GM12875 (cell line): ENCODE measurements at regions not wholly inside any gene's neighbourhood (a gene's known extent, or its start where the extent isn't known, plus 50 kb on each side); places are given as distances from the start of the nearest gene placed in this dataset.
"Not testable (repeated sequence)": the region's sequence is repeated elsewhere in the genome, so short reads cannot be mapped to it uniquely, and the experiment has no call there.

ENCODE experiments used
- H3K4me3 ChIP-seq: one replicate; pipeline ENCODE4 v1.5.1; 2011; ENCODE audit warnings: low read depth, low read length, control low read depth
- CTCF ChIP-seq: IDR thresholded peaks from 2 replicates; pipeline ENCODE4 v1.5.1; 2011; ENCODE audit warnings: low read depth, mild to moderate bottlenecking, control low read depth, inconsistent platforms, low read length, moderate library complexity, borderline replicate concordance; ENCODE audit not compliant: insufficient read depth

- H3K4me3 ChIP-seq: no peak overlapping the region
- no peak for TF ChIP-seq CTCF
Observed at GRCh38 chr21:38081708-38082107, 165.5 kb upstream of the KCNJ6 start.

DNA sequence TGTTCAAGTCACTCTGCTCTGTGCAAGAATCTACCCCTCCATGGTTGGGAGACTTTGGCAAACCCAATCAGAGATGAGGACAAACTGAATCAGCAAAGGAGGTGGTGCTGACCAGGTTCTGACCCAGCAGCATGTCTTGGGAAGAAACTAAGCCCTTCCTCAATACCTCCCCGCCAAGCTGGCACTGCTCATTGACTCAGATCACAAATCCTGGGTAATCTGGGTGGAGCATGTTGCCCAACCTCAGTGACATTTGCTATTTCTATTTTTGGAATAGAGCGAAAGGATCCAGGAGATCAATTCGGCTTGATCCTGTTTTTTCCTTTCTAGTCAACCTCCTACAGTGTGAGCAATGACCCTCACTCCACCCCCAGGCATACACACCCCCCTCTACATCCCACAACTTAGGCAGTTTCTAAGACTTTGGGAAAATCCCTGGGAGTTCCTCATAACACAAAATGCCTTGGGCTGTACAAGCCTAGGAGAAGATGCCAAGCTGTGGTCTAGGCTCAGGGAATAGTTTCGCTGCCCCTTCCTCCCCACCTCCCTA lies 166.8 kb upstream of the KCNJ6 start:
- no peak overlapping the region for H3K4me3 ChIP-seq
- TF ChIP-seq CTCF: no peak

- no peak overlapping the region for H3K4me3 ChIP-seq
- no peak for TF ChIP-seq CTCF
Observed at GRCh38 chr21:38083535-38083934, 167.3 kb upstream of the KCNJ6 start.

DNA sequence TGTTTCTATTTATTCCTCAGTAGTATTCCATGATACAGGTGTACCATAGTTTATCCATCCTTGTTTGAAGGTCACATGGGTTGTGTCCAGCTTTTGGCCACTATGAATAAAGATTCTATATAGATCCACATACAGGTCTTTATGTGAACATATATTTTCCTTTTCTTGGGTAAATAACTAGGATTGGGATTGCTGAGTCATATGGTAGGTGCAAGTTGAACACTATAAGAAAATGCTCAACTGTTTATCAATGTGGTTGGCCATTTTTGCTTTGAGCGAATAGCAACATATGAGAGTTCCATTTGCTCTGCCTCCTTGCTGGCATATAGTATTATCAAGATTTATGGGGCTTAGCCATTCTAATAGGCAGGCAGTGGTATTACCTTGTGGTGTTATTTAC lies 170.2 kb upstream of the KCNJ15 start:
- no peak overlapping the region for H3K4me3 ChIP-seq
- TF ChIP-seq CTCF: no peak

GRCh38 chr21:38088916-38089762 lies 167.7 kb upstream of the KCNJ15 start:
- no peak for TF ChIP-seq CTCF
- no peak overlapping the region for H3K4me3 ChIP-seq

DNA sequence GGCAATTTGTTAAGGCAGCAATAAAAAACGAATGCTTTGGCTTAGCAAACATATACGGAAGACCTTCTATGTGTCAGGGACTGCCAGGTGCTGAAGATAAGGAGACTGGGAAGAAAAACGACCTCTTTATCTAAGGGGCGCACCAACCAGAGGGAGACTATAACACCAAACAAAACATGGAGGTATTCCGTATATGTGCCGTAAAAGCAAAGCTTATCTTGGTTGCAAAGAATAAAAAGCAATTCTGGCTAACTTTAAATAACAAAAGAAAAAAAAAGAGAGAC lies 167.1 kb upstream of the KCNJ15 start:
- TF ChIP-seq CTCF: no peak
- no peak overlapping the region for H3K4me3 ChIP-seq

DNA sequence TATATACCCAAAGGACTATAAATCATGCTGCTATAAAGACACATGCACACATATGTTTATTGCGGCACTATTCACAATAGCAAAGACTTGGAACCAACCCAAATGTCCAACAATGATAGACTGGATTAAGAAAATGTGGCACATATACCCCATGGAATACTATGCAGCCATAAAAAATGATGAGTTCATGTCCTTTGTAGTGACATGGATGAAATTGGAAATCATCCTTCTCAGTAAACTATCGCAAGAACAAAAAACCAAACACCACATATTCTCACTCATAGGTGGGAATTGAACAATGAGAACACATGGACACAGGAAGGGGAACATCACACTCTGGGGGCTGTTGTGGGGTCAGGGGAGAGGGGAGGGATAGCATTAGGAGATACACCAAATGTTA lies 165.7 kb upstream of the KCNJ15 start:
- not testable (repeated sequence) for H3K4me3 ChIP-seq
